Right lobe of liver (tissue), 6 donors: ENCODE measurements at regions not wholly inside any gene's neighbourhood (a gene's known extent, or its start where the extent isn't known, plus 50 kb on each side); places are given as distances from the start of the nearest gene placed in this dataset.

Experiments
- ATAC-seq, 4 donors: fragments of 200-7000 bp; cut with Tn5 transposase; one replicate each; pipeline ENCODE4 v1.9.1; 2020; ENCODE audit warnings: mild to moderate bottlenecking in 4 of 4, moderate library complexity in 4 of 4
- DNase-seq, 3 donors: peaks; one replicate each; pipeline ENCODE4 v3.0.0-alpha.2; 2020
- H3K27ac ChIP-seq, 3 donors: fragments of 200-600 bp; one replicate each; pipeline ENCODE4 v1.8.0; 2022
- H3K27me3 ChIP-seq, 2 donors: fragments of 200-600 bp; one replicate each; pipeline ENCODE4 v1.8.0; 2022
- H3K36me3 ChIP-seq, 4 donors: fragments of 200-600 bp; sonication (generic) in 1 of 4; one replicate each; pipeline versions ENCODE4 v1.5.1 to v1.8.0; 2017 to 2022; ENCODE audit warnings: control low read depth in 1 of 4
- H3K4me1 ChIP-seq, 4 donors: fragments of 200-600 bp; sonication (generic) in 1 of 4; one replicate each; pipeline versions ENCODE4 v1.5.1 to v1.8.0; 2017 to 2022; ENCODE audit warnings: control low read depth in 1 of 4
- H3K4me3 ChIP-seq, 3 donors: fragments of 200-600 bp; one replicate each; pipeline ENCODE4 v1.8.0; 2022
- H3K9me3 ChIP-seq, 4 donors: fragments of 200-600 bp; sonication (generic) in 1 of 4; one replicate each; pipeline versions ENCODE4 v1.5.1 to v1.8.0; 2017 to 2022; ENCODE audit warnings: control low read depth in 1 of 4
- POLR2A ChIP-seq: fragments of 450-650 bp; IDR thresholded peaks from one replicate; pipeline ENCODE4 v1.6.1; 2017; ENCODE audit warnings: antibody characterized with exemption, mild to moderate bottlenecking
- WGBS: methylation state at CpG from one replicate; pipeline ENCODE4 v1.1.6; 2018; ENCODE audit warnings: low coverage, low lambda C conversion rate; ENCODE audit not compliant: insufficient coverage; ENCODE audit errors: missing lambda C conversion rate; 5-methylcytosine and 5-hydroxymethylcytosine counted together
- intact Hi-C, 2 donors: fragments of 100-400 bp; cut with DNase I; formaldehyde crosslinking; loops; one replicate each; pipeline versions ENCODE4 v1.11.2 to v1.14.1; 2022
- TF ChIP-seq, protein P1 (sequence below), 4 donors: fragments of 200-600 bp in 3 of 4; fragments of 450-650 bp in 1 of 4; IDR thresholded peaks; one replicate each; pipeline versions ENCODE4 v1.5.1 to v1.8.0; 2016 to 2022; ENCODE audit warnings: antibody characterized with exemption in 4 of 4, mild to moderate bottlenecking in 2 of 4
- donor health status: DM: no; HTN: yes; CAD: no.
- donor health status: DM: no; HTN: no; CAD: no.
- donor health status: DM: no; HTN: no; CAD: no.
- donor health status: DM: no; HTN: yes; CAD: no.
- donor health status: DM: no; HTN: yes; CAD: no.

DNA sequence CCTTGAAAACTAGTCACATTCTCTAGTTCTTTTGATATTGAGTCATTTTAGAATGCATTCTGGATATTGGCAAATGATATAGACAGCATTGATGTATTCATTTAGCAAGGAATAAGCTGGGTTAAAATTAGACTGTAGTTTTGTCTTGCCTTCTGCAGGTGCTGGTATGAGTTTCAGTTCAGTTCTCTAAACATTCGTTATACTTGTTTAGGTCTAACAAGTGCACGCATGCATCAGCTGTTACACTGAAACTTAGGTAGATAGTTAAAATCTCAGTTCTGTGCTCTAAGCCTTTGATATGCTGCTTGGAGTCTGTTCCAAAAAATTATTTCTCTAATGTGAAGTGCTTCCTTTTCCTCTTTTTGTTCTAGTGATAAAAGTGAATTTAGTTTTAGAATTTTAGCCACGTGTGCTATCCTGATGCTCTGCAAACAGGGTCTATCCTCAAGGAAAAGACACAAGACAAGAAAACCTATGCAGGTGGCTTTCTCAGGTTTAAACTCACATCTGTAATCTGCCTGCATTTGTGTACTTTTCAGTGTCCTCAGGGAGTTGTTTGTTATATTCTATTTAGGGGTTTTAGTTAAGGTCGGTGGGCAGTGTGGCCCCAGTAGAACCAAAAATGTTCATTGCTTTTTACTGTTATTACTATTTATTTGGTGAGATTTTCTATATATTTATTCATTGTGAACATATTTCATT is 409.0 kb downstream of the CDC14C start:
- Histone ChIP-seq H3K27me3 (no peaks in the 10 kb centered on the region), H3K27ac (no peak overlapping the region), H3K9me3 (no peaks in the 10 kb centered on the region), H3K36me3 (no peaks in the 10 kb centered on the region), H3K4me3 (no peak overlapping the region), H3K4me1 (no peaks in the 10 kb centered on the region)
- WGBS: 50% methylated on average over 4 of the region's 4 CpGs
- no peak for ATAC-seq
- DNase-seq: no peak
- intact Hi-C loops: no loop called here
- TF ChIP-seq, protein P1, sequence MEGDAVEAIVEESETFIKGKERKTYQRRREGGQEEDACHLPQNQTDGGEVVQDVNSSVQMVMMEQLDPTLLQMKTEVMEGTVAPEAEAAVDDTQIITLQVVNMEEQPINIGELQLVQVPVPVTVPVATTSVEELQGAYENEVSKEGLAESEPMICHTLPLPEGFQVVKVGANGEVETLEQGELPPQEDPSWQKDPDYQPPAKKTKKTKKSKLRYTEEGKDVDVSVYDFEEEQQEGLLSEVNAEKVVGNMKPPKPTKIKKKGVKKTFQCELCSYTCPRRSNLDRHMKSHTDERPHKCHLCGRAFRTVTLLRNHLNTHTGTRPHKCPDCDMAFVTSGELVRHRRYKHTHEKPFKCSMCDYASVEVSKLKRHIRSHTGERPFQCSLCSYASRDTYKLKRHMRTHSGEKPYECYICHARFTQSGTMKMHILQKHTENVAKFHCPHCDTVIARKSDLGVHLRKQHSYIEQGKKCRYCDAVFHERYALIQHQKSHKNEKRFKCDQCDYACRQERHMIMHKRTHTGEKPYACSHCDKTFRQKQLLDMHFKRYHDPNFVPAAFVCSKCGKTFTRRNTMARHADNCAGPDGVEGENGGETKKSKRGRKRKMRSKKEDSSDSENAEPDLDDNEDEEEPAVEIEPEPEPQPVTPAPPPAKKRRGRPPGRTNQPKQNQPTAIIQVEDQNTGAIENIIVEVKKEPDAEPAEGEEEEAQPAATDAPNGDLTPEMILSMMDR (IDR thresholded peaks at IDR 0.05): no peak
- TF ChIP-seq POLR2A: no peak

DNA sequence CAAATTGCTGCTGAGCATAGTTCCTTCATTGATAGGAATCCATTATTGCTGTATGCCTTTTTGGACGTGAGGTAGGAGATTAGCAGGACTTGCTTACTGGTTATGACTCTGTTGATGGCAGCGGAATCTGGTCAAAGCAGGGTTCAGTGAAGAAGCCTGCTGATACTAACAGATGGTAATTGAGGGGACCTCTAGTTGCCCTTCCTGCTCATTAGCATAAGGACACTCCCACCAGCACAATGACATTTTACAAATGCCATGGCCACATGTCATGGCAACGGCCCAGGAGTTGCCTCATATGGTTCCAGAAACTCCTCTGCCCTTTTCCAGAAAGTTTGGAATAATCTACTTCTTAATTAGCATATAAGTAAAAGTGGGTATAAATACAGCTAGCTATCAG is 417.5 kb downstream of the CDC14C start:
- intact Hi-C loops: no loop called here
- Histone ChIP-seq H3K36me3 (no peaks in the 10 kb centered on the region), H3K4me1 (peaks cover 0 to 17% (median 5%) of the 10 kb centered on the region in 4 donors), H3K27ac (no peak overlapping the region), H3K27me3 (peaks cover 0 to 3% of the 10 kb centered on the region in 2 donors), H3K9me3 (no peaks in the 10 kb centered on the region), H3K4me3 (no peak overlapping the region)
- DNase-seq (no peak), ATAC-seq (no peak)
- 50% methylated on average over 1 of the region's 3 CpGs for WGBS
- TF ChIP-seq POLR2A: no peak
- TF ChIP-seq, protein P1 (IDR thresholded peaks at IDR 0.05): no peak

DNA sequence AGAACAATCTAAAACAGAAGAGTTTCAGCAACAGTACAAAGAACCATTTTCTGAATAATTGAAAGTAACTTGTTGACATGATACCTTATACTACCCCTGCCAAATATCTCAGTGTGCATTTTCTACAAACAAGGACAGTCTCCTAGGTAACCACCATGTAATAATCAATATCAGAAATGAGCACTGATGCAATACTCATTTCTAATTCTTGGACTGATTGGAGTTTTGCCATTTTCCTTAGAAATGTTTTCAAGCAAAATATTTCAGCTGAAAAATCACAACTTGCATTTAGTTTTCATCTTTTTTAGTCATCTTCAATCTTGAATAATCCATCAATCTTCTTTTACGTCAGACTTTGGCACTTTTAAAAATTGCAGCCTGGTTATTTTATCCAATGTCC is 420.2 kb downstream of the CDC14C start:
- ATAC-seq (peak in 1 of 4 donors; percentile 70), DNase-seq (no peak)
- TF ChIP-seq, protein P1 (IDR thresholded peaks at IDR 0.05): no peak
- TF ChIP-seq POLR2A: no peak
- H3K4me3 ChIP-seq: no peak overlapping the region
- H3K9me3 ChIP-seq: no peaks in the 10 kb centered on the region
- peaks cover 0 to 3% of the 10 kb centered on the region in 2 donors for H3K27me3 ChIP-seq
- H3K36me3 ChIP-seq: no peaks in the 10 kb centered on the region
- intact Hi-C loops: no loop called here
- H3K27ac ChIP-seq: no peak overlapping the region
- H3K4me1 ChIP-seq: peaks cover 0 to 19% (median 5%) of the 10 kb centered on the region in 4 donors
- 63% methylated on average over 1 of the region's 1 CpG for WGBS

GRCh38 chr7:49346195-49346899 is 422.0 kb downstream of the CDC14C start:
- Histone ChIP-seq H3K36me3 (no peaks in the 10 kb centered on the region), H3K4me1 (peaks cover 0 to 19% (median 5%) of the 10 kb centered on the region in 4 donors), H3K27ac (no peak overlapping the region), H3K9me3 (no peaks in the 10 kb centered on the region), H3K4me3 (no peak overlapping the region), H3K27me3 (peaks cover 0 to 3% of the 10 kb centered on the region in 2 donors)
- TF ChIP-seq, protein P1 (IDR thresholded peaks at IDR 0.05): no peak
- no peak for TF ChIP-seq POLR2A
- DNase-seq: peak in 1 of 3 donors; percentile 68
- intact Hi-C loops: no loop called here
- WGBS: 29% methylated on average over 1 of the region's 1 CpG
- ATAC-seq: peak; percentile 84 to 97 (median 92)
